GM23338 (cell line): ENCODE measurements at regions not wholly inside any gene's neighbourhood (a gene's known extent, or its start where the extent isn't known, plus 50 kb on each side); places are given as distances from the start of the nearest gene placed in this dataset.

Experiments used
- ATAC-seq: fragments of 200-7000 bp; cut with Tn5 transposase; 3 replicates; pipeline ENCODE4 v1.9.1; 2020
- DNase-seq: peaks from one replicate; pipeline ENCODE4 v3.0.0-alpha.2; 2015; ENCODE audit warnings: low spot score
- H2AFZ ChIP-seq: fragments of 200-600 bp; sonication (generic); 2 replicates; pipeline ENCODE4 v1.8.0; 2016; ENCODE audit warnings: antibody characterized with exemption, mild to moderate bottlenecking, moderate library complexity
- H3F3A ChIP-seq: fragments of 200-600 bp; sonication (generic); replicated peaks from 2 replicates; pipeline ENCODE4 v1.8.0; 2017; ENCODE audit warnings: antibody characterized with exemption, mixed run types, low read depth
- H3K27ac ChIP-seq: fragments of 200-600 bp; sonication (generic); 2 replicates; pipeline ENCODE4 v1.6.1; 2016; ENCODE audit warnings: low read depth
- H3K27me3 ChIP-seq: fragments of 200-600 bp; sonication (generic); 2 replicates; pipeline ENCODE4 v1.8.0; 2016; ENCODE audit warnings: mild to moderate bottlenecking, mixed run types, moderate library complexity; ENCODE audit not compliant: insufficient read depth
- H3K36me3 ChIP-seq: fragments of 200-600 bp; sonication (generic); 2 replicates; pipeline ENCODE4 v1.8.0; 2016; ENCODE audit warnings: mild to moderate bottlenecking; ENCODE audit not compliant: insufficient read depth
- H3K4me1 ChIP-seq: fragments of 200-600 bp; sonication (generic); 2 replicates; pipeline ENCODE4 v1.8.0; 2016; ENCODE audit warnings: mild to moderate bottlenecking, moderate library complexity; ENCODE audit not compliant: insufficient read depth
- H3K4me2 ChIP-seq: fragments of 200-600 bp; sonication (generic); 2 replicates; pipeline ENCODE4 v1.7.1; 2017; ENCODE audit warnings: mixed run types
- H3K4me3 ChIP-seq: fragments of 200-600 bp; sonication (generic); 2 replicates; pipeline ENCODE4 v1.6.1; 2016; ENCODE audit warnings: mixed run types
- H3K79me2 ChIP-seq: fragments of 200-600 bp; sonication (generic); replicated peaks from 2 replicates; pipeline ENCODE4 v1.8.0; 2017; ENCODE audit warnings: mild to moderate bottlenecking; ENCODE audit not compliant: insufficient read depth
- H3K9me2 ChIP-seq: fragments of 200-600 bp; sonication (generic); 2 replicates; pipeline ENCODE4 v1.8.0; 2017; ENCODE audit not compliant: insufficient read depth
- H4K20me1 ChIP-seq: fragments of 200-600 bp; sonication (generic); replicated peaks from 2 replicates; pipeline ENCODE4 v1.8.0; 2017; ENCODE audit warnings: mild to moderate bottlenecking; ENCODE audit not compliant: insufficient read depth
- H3K27ac Mint-ChIP-seq: 2 replicates; pipeline ENCODE4 v1.8.0; 2020; ENCODE audit warnings: inconsistent platforms, mild to moderate bottlenecking, moderate library complexity, mixed read lengths
- H3K27me3 Mint-ChIP-seq: 3 replicates; pipeline ENCODE4 v1.8.0; 2022; ENCODE audit warnings: low read depth, mild to moderate bottlenecking, moderate library complexity, mixed read lengths, inconsistent platforms; ENCODE audit not compliant: insufficient read depth, poor library complexity
- H3K36me3 Mint-ChIP-seq: 3 replicates; pipeline ENCODE4 v1.8.0; 2021; ENCODE audit warnings: low read depth, mild to moderate bottlenecking, inconsistent platforms, moderate library complexity, mixed read lengths
- H3K4me1 Mint-ChIP-seq: 3 replicates; pipeline ENCODE4 v1.8.0; 2020; ENCODE audit warnings: mild to moderate bottlenecking, inconsistent platforms, mixed read lengths
- H3K4me3 Mint-ChIP-seq: 3 replicates; pipeline ENCODE4 v1.8.0; 2021; ENCODE audit warnings: moderate library complexity, mild to moderate bottlenecking, inconsistent platforms, mixed read lengths
- H3K9me3 Mint-ChIP-seq: 3 replicates; pipeline ENCODE4 v1.8.0; 2020; ENCODE audit warnings: moderate library complexity, mild to moderate bottlenecking, inconsistent platforms, mixed read lengths
- ETS1 ChIP-seq: IDR thresholded peaks from 2 replicates; pipeline ENCODE4 v1.6.1; 2016; ENCODE audit warnings: antibody characterized with exemption
- EZH2phosphoT487 ChIP-seq: fragments of 200-600 bp; sonication (generic); IDR thresholded peaks from one replicate; pipeline ENCODE4 v1.8.1; 2018; ENCODE audit warnings: antibody characterized with exemption; ENCODE audit not compliant: unreplicated experiment
- JUNB ChIP-seq: IDR thresholded peaks from one replicate; pipeline ENCODE4 v1.6.1; 2016; ENCODE audit warnings: antibody characterized with exemption; ENCODE audit not compliant: unreplicated experiment
- NANOG ChIP-seq: IDR thresholded peaks from 2 replicates; pipeline ENCODE4 v1.6.1; 2016; ENCODE audit warnings: antibody characterized with exemption, borderline replicate concordance
- POLR2AphosphoS5 ChIP-seq: IDR thresholded peaks from 2 replicates; pipeline ENCODE4 v1.6.1; 2016; ENCODE audit warnings: antibody characterized with exemption, low read depth
- STAT1 ChIP-seq: IDR thresholded peaks from one replicate; pipeline ENCODE4 v1.6.1; 2016; ENCODE audit warnings: antibody characterized with exemption; ENCODE audit not compliant: unreplicated experiment
- ZNF114 ChIP-seq: fragments of 250-450 bp; sonication (Bioruptor Pico); IDR thresholded peaks from 2 replicates; pipeline ENCODE4 v1.5.0; 2020; ENCODE audit warnings: mild to moderate bottlenecking, moderate library complexity
- ZNF331 ChIP-seq: fragments of 250-450 bp; sonication (Bioruptor Pico); IDR thresholded peaks from 2 replicates; pipeline ENCODE4 v1.5.0; 2020; ENCODE audit warnings: low read depth, mild to moderate bottlenecking, moderate library complexity
- ZNF462 ChIP-seq: fragments of 250-450 bp; sonication (Bioruptor Pico); IDR thresholded peaks from 2 replicates; pipeline ENCODE4 v1.5.0; 2020; ENCODE audit warnings: mild to moderate bottlenecking, moderate library complexity

- no peak for TF ChIP-seq ZNF462
- TF ChIP-seq NANOG: no peak
- TF ChIP-seq STAT1: no peak
These were observed 302.5 kb downstream of the ZNF621 start (continued) for GRCh38 chr3:40827226-40827625.

- Histone ChIP-seq H3K4me2 (no peak overlapping the region), H3K4me1 (no peaks in the 10 kb centered on the region), H3K9me2 (peaks cover 7% of the 10 kb centered on the region; the same call in 1 of the 2 replicates), H3K27me3 (no peaks in the 10 kb centered on the region), H2AFZ (no peak overlapping the region), H3K36me3 (no peaks in the 10 kb centered on the region), H4K20me1 (no peaks in the 10 kb centered on the region), H3K79me2 (no peaks in the 10 kb centered on the region), H3K4me3 (no peak overlapping the region), H3K27ac (no peak overlapping the region), H3F3A (no peaks in the 10 kb centered on the region)
- Mint-ChIP-seq H3K36me3 (no peaks in the 10 kb centered on the region), H3K27ac (no peak overlapping the region), H3K9me3 (peaks cover under 1% of the 10 kb centered on the region; the same call in 1 of the 3 replicates), H3K27me3 (no peaks in the 10 kb centered on the region), H3K4me1 (no peaks in the 10 kb centered on the region), H3K4me3 (no peak overlapping the region)
- DNase-seq (no peak), ATAC-seq (no peak)
- TF ChIP-seq ETS1 (no peak), POLR2AphosphoS5 (no peak), ZNF114 (CRISPR knock-in tag) (no peak), ZNF331 (no peak), JUNB (no peak), EZH2phosphoT487 (no peak), ZNF462 (no peak)
These were observed 303.4 kb downstream of the ZNF621 start for GRCh38 chr3:40827942-40828688.
